GM18867 (cell line): ENCODE measurements at regions not wholly inside any gene's neighbourhood (a gene's known extent, or its start where the extent isn't known, plus 50 kb on each side); places are given as distances from the start of the nearest gene placed in this dataset.

Source experiments
- ATAC-seq: cut with Tn5 transposase; IDR thresholded peaks from one replicate; pipeline ENCODE4 v1.9.1; 2021; ENCODE audit warnings: mild to moderate bottlenecking, moderate library complexity; ENCODE audit not compliant: unreplicated experiment

DNA sequence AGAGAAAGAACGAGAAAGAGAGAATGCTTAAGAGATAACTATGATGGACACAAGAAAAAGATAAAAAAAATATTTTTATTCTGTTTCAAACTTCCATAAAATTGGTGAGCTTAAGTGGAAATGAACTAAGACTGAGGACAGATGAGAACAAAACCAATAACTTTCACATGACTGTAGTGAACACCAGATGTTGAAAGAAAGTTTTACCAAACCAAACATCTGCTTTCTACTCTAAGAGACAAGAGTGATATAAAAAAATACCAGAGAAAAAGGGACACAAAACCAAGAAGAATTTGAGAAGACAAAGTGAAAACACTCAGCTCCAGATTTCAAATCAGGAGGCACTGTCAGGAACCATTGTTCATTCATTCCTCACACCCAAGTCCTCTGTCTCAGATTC lies 147.9 kb downstream of the IMPG2 start:
- ATAC-seq, result no peak

DNA sequence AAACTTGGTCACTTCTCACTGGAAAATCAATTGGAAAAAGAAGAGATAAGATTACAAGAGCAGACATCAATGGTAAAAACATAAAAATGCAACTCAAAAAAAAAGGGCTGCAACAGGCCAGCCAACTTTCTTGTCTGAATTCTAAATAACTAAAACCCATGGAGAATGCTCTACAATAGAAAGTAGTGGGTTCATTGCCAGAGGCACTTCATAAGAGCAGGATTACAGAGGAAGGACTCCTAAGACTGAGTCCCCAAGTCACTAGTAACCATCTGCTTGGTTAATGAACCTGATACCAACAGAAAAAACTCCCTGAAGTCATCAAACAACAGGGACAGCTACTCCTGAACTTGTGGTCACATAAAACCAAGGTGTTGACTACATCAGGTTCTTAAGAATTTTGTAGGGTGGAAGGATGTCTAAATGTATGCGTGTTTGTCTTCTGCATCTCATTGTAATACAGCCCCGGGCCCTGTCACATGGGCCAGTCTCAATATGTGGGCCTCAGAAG lies 148.6 kb downstream of the IMPG2 start:
- ATAC-seq, result no peak

GRCh38 chr3:101170806-101171558 lies 149.4 kb downstream of the IMPG2 start:
- no peak for ATAC-seq

GRCh38 chr3:101170062-101170771 lies 150.2 kb downstream of the IMPG2 start:
- no peak for ATAC-seq

DNA sequence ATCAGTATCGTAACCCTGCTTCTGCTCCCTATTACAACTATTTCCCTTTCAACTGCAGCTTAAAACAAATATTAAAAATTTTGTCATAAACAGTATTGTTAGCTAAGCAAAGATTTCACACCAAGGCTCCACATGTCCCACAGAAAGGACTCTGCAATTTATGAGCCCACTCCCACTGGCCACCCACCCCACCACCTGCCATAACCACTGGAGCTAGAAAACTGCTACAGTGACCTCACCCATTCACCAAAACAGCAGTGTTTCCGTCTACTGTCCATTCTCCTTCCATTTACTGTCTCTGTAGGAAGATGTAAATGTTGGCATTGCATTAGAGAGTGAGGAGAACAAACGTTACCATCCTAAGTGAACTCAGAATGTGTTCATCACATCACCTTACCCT lies 150.9 kb downstream of the IMPG2 start:
- ATAC-seq, result no peak

DNA sequence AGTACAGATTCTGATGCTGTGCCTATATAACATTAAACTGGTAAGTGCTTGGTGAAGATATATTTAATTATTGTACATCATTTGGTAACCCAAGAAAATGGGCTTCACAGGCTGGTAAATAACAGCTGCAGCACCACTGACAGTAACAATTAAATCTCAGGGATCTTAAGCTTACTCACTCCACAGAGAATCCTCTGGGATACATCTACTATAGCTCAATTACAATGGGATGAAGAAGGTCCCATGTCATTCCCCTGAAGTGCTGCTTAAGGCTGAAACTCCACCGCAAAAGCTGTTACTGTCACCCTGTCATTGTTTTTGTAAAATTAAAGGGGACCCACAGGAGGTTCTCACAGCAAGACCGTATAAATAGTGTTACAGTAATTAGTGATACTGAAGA lies 153.0 kb downstream of the IMPG2 start:
- no peak for ATAC-seq

DNA sequence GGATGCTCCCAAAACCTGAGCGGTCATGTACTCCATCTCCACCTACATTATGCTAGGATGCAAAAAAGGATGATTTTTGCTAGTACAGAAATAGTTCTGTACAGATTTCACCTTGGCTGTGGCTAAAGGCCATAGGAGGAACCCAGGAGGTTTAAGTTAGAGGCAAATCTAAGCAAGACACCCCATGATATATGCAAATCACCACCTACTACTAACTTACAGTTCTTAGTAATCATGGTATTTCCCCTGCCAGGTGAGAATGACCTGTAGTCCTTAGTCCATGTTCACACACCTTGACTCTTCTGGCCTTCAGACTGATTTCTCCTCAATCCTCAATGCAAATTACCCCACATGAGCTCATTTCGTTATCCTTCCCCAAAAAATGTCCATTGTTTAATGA lies 154.2 kb downstream of the IMPG2 start:
- peak; percentile 75 for ATAC-seq

DNA sequence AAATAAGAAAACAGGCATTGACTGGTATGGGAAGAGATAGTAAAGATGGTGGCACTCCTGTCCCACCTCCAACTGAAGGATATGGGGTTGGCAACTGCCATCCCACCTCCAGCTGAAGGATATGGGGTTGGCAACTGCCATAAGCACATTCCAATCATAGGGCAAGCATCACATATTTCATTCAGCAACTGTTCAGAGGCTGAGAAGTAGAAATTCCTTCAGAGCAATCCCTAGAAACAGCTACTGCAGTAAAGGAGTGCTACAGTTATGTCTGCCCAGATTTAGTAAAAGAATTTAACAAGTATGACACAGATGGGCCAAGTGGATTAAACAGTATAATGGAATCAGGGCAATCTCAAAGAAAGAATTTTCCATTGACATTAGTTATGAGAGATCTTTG lies 156.8 kb downstream of the IMPG2 start:
- ATAC-seq, result no peak

GRCh38 chr3:101159478-101159877 lies 160.9 kb downstream of the IMPG2 start:
- ATAC-seq, result no peak

- ATAC-seq, result no peak
Measured at GRCh38 chr3:101158374-101158773, 162.0 kb downstream of the IMPG2 start.

DNA sequence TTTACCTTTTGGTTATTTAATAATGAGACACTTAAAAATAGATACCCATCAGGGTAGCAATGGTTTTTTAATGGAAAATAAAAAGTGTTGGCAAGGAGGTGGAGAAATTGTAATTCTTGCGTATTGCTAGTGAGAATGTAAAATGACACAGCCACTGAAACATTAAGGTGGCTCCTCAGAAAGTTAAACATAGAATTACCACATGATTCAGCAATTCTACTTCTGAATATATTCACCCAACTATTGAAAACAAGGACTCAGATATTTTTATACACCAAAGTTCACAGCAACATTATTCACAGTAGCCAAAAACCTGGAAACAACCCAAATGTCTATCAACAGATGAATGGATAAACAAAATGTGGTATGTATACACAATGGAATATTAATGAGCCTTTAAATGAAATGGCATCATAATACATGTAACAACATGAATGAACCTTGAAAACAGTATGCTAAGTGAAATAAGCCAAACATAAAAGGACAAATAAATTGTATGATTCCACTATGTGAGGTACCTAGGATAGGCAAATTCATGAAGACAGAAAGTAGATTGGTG lies 163.5 kb downstream of the IMPG2 start:
- ATAC-seq, result no peak

DNA sequence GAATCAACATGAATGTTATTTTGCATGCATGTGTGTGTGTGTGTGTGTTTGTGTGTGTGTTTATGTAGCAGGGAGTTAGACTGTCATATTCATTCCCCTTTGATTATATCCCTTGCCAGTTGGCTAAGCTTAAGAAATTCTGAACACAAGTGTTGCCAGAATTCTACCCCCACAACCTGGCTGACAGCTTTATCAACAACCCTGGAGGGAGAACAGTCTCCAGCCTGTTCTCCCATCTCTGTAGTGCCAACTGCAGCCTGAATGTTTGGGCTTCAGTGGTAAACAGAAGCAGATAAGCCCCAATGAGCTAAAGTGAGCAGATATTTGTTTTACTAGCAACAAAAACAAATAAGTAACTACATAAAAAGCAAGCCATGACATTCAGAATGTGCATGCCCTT lies 162.6 kb upstream of the ABI3BP start:
- ATAC-seq, result no peak

DNA sequence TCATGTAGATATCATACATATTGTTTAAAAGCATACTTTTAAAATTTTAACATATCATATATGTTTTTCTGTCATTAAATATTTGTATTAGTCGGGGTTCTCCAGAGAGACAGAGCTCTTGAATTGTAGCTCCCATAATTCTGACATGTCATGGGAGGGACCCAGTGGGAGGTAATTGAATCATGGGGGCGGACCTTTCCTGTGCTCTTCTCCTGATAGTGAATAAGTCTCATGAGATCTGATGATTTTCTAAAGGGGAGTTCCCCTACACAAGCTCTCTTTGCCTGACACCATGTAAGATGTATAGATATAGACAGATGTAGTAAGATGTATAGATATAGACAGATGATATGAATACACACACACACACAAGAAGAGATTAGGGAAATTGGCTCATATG lies 161.2 kb upstream of the ABI3BP start:
- ATAC-seq, result no peak

- no peak for ATAC-seq
Measured at GRCh38 chr3:101151286-101151913, 158.2 kb upstream of the ABI3BP start.

DNA sequence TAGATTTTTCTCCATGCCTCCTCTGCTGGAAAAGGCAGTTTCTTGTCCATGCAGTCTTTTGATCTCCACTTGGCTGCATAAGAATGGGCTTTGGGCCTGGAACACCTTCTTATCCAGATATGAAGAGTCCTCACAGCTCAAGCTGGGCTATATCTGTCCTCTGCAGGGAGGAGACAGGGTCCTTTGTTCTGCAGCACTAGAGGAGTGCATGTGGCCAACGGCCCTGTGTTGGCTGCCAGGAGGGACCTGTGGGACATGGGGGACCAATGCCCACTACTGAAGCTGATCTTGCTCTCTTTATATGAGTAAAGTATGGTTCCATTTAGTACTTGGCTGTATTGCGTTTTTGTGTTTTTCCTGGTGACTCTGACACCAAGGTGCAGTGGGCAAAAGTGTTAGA lies 157.3 kb upstream of the ABI3BP start:
- no peak for ATAC-seq

GRCh38 chr3:101149707-101150106 lies 156.5 kb upstream of the ABI3BP start:
- ATAC-seq, result no peak

- ATAC-seq, result no peak
Measured at GRCh38 chr3:101149251-101149650, 156.0 kb upstream of the ABI3BP start.

GRCh38 chr3:101148001-101148400 lies 154.8 kb upstream of the ABI3BP start:
- no peak for ATAC-seq

DNA sequence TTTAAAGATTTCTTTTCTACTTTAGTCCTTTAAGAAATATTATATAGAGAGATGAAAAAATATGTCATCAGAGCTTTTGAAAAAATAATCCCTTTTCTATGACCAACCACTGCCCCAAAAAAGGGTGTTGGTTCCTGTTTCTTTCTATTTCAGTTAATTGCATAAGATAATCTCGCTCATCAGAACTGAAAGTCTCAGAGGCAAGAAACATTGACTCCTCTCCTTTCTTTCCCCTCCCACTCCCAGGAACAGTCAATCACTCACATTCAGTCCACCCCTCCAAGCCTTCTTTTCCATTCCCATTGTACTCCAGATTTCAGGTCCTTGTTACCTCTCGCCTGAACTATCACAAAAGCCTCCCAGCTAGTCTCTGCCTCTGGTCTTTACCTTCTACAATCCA lies 153.7 kb upstream of the ABI3BP start:
- ATAC-seq, result no peak

DNA sequence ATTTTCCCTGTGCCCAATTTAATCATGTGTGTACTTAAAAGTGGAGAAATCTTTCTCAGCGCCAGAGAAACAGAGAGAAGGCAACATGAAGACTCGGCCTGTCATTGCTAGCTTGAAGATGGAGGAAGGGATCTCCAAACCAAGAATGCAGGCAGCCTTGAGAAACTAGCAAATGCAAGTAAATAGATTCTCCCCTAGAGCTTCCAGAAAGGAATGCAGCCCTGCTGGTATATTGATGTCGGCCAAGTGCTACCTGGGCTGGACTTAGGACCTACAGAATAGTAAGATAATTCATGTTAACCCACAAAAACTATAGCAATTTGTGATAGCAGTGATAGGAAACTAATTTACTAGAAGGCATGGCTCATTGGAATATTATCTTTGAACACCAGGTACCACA lies 150.9 kb upstream of the ABI3BP start:
- no peak for ATAC-seq

DNA sequence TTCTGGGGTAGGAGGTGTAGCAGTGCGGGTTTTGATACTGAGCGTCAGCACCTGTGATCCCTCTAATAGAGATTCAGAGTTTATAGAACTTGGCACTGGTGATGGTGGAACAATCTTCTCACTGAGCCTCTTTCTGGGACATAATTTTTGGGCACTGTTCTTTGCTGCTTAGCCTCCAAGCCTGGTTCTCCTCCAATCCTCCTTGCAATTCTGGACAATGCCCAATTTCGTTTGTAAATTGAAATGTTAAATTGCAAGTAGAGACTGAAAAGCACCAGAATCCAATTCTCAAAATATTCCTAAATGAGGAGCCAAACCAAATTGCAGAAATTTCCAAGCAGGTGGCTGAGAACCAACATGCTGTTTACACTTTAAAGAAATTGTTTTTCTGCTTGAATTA lies 149.8 kb upstream of the ABI3BP start:
- no peak for ATAC-seq

DNA sequence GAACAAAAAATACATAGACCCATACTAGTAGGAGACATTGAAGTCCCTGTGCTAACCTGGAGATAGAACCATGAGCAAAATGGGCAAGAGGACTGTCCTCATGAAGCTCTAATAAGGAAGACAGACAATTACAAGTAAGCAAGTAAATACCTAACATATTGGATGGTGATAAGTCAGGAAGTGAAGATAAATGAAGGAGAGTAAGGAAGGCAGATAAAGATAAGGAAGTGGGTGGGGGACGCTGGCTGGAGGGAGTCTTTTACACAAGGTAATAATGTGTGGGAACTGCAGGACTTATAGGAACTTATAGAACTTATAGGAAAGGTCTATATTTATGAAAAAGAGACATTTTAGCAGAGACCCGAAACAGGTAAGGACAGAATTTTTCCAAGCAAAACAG lies 148.9 kb upstream of the ABI3BP start:
- ATAC-seq, result no peak
